ENCODE measurements at regions not wholly inside any gene's neighbourhood (a gene's known extent, or its start where the extent isn't known, plus 50 kb on each side); places are given as distances from the start of the nearest gene placed in this dataset.

DNA sequence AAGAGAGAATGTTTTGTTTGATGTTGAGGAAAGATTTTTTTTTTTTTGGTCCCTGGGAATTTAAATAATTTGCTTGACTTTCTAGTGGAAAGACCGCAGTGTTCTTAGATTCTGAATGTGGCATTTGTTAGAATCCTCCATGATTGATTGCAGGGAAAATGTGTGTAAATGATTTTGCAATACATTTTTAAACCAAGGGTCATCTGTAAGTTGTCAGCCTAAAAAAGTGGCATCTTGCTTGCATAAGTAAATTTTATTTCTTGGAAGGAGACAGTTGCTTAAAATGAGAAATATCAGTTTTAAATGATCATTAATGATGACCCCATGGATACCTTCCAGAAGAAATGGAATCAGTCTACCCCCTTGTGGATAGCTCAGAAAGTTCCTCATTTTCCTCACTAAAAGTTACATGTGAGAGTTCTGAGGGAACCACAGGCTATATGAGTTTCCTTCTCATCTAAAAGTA, 105.1 kb upstream of the SLC25A48 start:
- H3K36me3 Mint-ChIP-seq (ENCODE audit: insufficient read depth, unreplicated experiment) = no peaks in the 10 kb centered on the region
- no peaks in the 10 kb centered on the region for H3K4me1 Mint-ChIP-seq (ENCODE audit: low read depth, unreplicated experiment)
- intact Hi-C loops (cut with micrococcal nuclease; ENCODE audit: unreplicated experiment) = loop anchor here (1.0 to 5.0 kb wide), 2 partner anchors 168 to 262 kb away; no protein-coding TSS in a partner anchor
- H3K9me3 Mint-ChIP-seq (ENCODE audit: low read depth, unreplicated experiment) = no peaks in the 10 kb centered on the region
- H3K27me3 Mint-ChIP-seq (ENCODE audit: unreplicated experiment) = peaks cover 26% of the 10 kb centered on the region
- CTCF ChIA-PET = interaction anchor here (0.6 to 2.2 kb wide), 9 partner anchors 101 to 1827 kb away, joined by 3 to 34 read pairs (median 4); no protein-coding TSS in a partner anchor
- H3K4me3 Mint-ChIP-seq (ENCODE audit: low read depth, unreplicated experiment) = no peak overlapping the region
- TF ChIP-seq, protein P1, sequence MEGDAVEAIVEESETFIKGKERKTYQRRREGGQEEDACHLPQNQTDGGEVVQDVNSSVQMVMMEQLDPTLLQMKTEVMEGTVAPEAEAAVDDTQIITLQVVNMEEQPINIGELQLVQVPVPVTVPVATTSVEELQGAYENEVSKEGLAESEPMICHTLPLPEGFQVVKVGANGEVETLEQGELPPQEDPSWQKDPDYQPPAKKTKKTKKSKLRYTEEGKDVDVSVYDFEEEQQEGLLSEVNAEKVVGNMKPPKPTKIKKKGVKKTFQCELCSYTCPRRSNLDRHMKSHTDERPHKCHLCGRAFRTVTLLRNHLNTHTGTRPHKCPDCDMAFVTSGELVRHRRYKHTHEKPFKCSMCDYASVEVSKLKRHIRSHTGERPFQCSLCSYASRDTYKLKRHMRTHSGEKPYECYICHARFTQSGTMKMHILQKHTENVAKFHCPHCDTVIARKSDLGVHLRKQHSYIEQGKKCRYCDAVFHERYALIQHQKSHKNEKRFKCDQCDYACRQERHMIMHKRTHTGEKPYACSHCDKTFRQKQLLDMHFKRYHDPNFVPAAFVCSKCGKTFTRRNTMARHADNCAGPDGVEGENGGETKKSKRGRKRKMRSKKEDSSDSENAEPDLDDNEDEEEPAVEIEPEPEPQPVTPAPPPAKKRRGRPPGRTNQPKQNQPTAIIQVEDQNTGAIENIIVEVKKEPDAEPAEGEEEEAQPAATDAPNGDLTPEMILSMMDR (IDR thresholded peaks at IDR 0.05; ENCODE audit: unreplicated experiment) = no peak
- H3K27ac Mint-ChIP-seq (ENCODE audit: unreplicated experiment) = no peak overlapping the region
- no peak for DNase-seq
- BruUV-seq (replicated peaks) = no TSS peak

- intact Hi-C loops (cut with micrococcal nuclease; ENCODE audit: unreplicated experiment) = loop anchor here (5.0 kb wide), 1 partner anchor 257 kb away; no protein-coding TSS in a partner anchor
- Mint-ChIP-seq H3K4me3 (ENCODE audit: low read depth, unreplicated experiment) (no peak overlapping the region), H3K36me3 (ENCODE audit: insufficient read depth, unreplicated experiment) (no peaks in the 10 kb centered on the region), H3K27ac (ENCODE audit: unreplicated experiment) (no peak overlapping the region), H3K9me3 (ENCODE audit: low read depth, unreplicated experiment) (no peaks in the 10 kb centered on the region), H3K4me1 (ENCODE audit: low read depth, unreplicated experiment) (no peaks in the 10 kb centered on the region), H3K27me3 (ENCODE audit: unreplicated experiment) (peaks cover 62% of the 10 kb centered on the region)
- no peak for DNase-seq
- TF ChIP-seq, protein P1 (IDR thresholded peaks at IDR 0.05; ENCODE audit: unreplicated experiment) = no peak
- CTCF ChIA-PET = interaction anchor here (1.0 to 2.1 kb wide), 2 partner anchors 158 to 164 kb away, joined by 4 to 7 read pairs; no protein-coding TSS in a partner anchor
- BruUV-seq (replicated peaks) = no TSS peak
Measured at GRCh38 chr5:135724617-135725016, 109.8 kb upstream of the SLC25A48 start.

GRCh38 chr5:135723491-135723890, 111.0 kb upstream of the SLC25A48 start:
- intact Hi-C loops (cut with micrococcal nuclease; ENCODE audit: unreplicated experiment) = no loop called here
- Mint-ChIP-seq H3K4me3 (ENCODE audit: low read depth, unreplicated experiment) (no peak overlapping the region), H3K4me1 (ENCODE audit: low read depth, unreplicated experiment) (no peaks in the 10 kb centered on the region), H3K27ac (ENCODE audit: unreplicated experiment) (no peak overlapping the region), H3K36me3 (ENCODE audit: insufficient read depth, unreplicated experiment) (no peaks in the 10 kb centered on the region), H3K27me3 (ENCODE audit: unreplicated experiment) (peaks cover 73% of the 10 kb centered on the region), H3K9me3 (ENCODE audit: low read depth, unreplicated experiment) (no peaks in the 10 kb centered on the region)
- no peak for DNase-seq
- CTCF ChIA-PET = interaction anchor here (1.7 to 2.1 kb wide), 3 partner anchors 10 to 163 kb away, joined by 3 to 7 read pairs (median 5); no protein-coding TSS in a partner anchor
- TF ChIP-seq, protein P1 (IDR thresholded peaks at IDR 0.05; ENCODE audit: unreplicated experiment) = no peak
- no TSS peak for BruUV-seq (replicated peaks)

DNA sequence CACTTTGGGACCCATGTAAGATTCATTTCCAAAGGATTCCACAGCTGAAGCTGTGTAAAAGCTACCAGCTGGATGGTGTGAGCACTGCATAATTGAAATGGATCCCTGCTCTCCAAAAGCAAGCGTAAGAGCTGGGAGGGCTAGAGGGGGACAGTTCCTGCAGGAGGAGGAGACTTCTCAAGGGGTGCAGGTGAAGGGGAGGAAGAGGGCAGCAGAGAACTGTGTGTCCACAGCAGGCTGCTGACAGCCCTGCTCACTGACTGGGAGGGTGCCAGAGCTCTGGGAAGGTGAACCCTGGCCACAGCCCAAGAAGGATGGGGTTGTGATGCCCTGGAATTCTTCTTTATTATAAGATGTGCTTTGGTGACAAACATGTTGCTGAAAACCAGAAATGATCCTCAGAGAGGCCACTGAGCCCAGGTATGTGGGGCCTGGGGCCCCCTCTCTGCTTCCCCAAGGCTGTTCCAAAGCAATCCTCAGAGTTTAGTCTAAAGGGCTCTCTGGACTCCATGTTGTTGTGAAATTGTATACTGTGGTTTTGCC, 112.8 kb upstream of the SLC25A48 start:
- CTCF ChIA-PET = no interaction called here
- BruUV-seq (replicated peaks) = no TSS peak
- TF ChIP-seq, protein P1 (IDR thresholded peaks at IDR 0.05; ENCODE audit: unreplicated experiment) = no peak
- no peaks in the 10 kb centered on the region for H3K9me3 Mint-ChIP-seq (ENCODE audit: low read depth, unreplicated experiment)
- no peaks in the 10 kb centered on the region for H3K36me3 Mint-ChIP-seq (ENCODE audit: insufficient read depth, unreplicated experiment)
- intact Hi-C loops (cut with micrococcal nuclease; ENCODE audit: unreplicated experiment) = no loop called here
- no peak for DNase-seq
- no peak overlapping the region for H3K27ac Mint-ChIP-seq (ENCODE audit: unreplicated experiment)
- no peaks in the 10 kb centered on the region for H3K4me1 Mint-ChIP-seq (ENCODE audit: low read depth, unreplicated experiment)
- H3K4me3 Mint-ChIP-seq (ENCODE audit: low read depth, unreplicated experiment) = no peak overlapping the region
- H3K27me3 Mint-ChIP-seq (ENCODE audit: unreplicated experiment) = peaks cover 84% of the 10 kb centered on the region

Measured in Calu3 (cell line).